ENCODE measurements at regions not wholly inside any gene's neighbourhood (a gene's known extent, or its start where the extent isn't known, plus 50 kb on each side); places are given as distances from the start of the nearest gene placed in this dataset.

DNA sequence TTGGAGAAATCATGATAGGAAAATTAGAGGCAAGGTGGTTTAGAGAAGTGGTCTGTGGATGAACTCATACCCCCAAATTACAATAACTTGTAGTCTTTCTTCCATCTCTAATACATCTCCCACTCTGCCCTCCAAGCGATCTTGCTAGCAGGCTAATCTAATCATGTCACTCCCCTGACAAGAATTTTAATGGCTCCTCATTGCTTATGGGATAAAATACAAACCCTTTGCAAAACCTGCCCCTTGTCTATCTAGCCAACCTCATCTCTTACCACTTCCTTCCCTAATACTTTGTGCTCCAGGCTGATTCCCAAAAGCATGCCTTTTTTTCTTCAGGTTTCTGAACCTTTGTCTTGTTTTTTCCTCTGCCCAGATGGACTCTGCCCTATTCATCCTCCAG is 71.3 kb upstream of the LRRN2 start:
- TF ChIP-seq, protein P1, sequence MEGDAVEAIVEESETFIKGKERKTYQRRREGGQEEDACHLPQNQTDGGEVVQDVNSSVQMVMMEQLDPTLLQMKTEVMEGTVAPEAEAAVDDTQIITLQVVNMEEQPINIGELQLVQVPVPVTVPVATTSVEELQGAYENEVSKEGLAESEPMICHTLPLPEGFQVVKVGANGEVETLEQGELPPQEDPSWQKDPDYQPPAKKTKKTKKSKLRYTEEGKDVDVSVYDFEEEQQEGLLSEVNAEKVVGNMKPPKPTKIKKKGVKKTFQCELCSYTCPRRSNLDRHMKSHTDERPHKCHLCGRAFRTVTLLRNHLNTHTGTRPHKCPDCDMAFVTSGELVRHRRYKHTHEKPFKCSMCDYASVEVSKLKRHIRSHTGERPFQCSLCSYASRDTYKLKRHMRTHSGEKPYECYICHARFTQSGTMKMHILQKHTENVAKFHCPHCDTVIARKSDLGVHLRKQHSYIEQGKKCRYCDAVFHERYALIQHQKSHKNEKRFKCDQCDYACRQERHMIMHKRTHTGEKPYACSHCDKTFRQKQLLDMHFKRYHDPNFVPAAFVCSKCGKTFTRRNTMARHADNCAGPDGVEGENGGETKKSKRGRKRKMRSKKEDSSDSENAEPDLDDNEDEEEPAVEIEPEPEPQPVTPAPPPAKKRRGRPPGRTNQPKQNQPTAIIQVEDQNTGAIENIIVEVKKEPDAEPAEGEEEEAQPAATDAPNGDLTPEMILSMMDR (IDR thresholded peaks at IDR 0.05; ENCODE audit: insufficient read depth, low read depth, low read length, missing control alignments), result no peak
- no peak for DNase-seq (ENCODE audit: low read depth)
- H3K4me3 ChIP-seq (ENCODE audit: low read depth, low read length), result no peak overlapping the region

DNA sequence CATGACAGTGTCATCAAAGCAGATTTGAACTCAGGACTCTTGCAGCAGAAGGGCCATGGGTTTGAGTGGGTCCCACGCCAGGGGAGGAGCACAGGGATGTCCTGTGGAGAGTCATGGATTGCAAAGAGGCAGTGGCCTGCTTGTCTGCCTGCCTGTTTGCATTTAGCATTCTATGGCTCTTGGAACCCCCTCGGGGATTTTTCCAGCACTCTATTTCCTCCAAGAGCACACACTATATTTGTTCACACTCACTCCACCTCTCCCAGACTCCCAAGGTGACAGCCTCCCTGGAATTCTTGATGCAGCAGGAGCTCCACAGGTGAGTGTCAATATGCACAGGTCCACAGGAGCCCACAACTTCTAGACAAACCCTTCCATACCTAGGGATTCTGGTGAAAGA is 73.1 kb upstream of the LRRN2 start:
- TF ChIP-seq, protein P1 (IDR thresholded peaks at IDR 0.05; ENCODE audit: insufficient read depth, low read depth, low read length, missing control alignments), result no peak
- DNase-seq (ENCODE audit: low read depth), result no peak

DNA sequence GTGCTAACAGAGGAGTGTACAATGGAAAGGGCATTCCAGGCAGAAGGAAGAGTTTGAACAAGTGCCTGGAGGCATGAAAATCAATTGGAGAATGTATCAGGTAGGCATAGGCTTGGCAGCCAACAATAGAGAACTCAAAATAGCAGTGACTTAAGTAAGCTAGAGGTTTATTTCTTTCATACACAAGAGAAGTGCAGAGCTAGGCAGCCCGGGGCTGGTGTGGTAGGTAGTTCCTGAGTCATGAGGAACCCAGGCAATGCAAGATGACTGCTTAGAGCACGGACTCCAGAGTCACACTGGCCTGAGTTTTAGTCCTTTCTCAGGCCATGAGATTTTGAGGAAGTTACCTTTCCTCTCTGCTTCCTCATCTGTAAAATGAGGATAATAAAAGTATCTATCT is 74.8 kb upstream of the LRRN2 start:
- DNase-seq (ENCODE audit: low read depth), result no peak
- TF ChIP-seq, protein P1 (IDR thresholded peaks at IDR 0.05; ENCODE audit: insufficient read depth, low read depth, low read length, missing control alignments), result no peak
- H3K4me3 ChIP-seq (ENCODE audit: low read depth, low read length), result no peak overlapping the region

More for the DNA sequence above, 73.1 kb upstream of the LRRN2 start:
- H3K4me3 ChIP-seq (ENCODE audit: low read depth, low read length), result no peak overlapping the region

DNA sequence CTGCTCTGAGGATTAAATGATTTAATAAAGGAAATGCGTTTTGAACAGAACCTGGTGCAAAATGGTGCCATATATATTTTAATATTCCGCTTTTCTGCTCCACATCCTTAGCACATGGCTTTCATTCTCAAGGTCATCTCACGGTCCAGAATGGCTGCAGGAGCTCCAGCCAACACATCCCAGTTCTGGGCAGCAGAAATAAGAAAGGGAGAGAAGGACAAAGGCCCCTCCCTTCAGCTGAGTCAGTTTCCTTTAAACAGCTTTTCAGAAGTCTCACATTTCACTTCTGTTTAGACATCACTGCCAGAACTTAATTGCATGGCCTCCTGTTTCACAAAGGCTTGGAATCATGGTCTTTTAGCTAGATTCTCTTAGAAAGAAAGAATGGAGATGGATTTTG is 75.2 kb upstream of the LRRN2 start:
- TF ChIP-seq, protein P1 (IDR thresholded peaks at IDR 0.05; ENCODE audit: insufficient read depth, low read depth, low read length, missing control alignments), result no peak
- no peak for DNase-seq (ENCODE audit: low read depth)

DNA sequence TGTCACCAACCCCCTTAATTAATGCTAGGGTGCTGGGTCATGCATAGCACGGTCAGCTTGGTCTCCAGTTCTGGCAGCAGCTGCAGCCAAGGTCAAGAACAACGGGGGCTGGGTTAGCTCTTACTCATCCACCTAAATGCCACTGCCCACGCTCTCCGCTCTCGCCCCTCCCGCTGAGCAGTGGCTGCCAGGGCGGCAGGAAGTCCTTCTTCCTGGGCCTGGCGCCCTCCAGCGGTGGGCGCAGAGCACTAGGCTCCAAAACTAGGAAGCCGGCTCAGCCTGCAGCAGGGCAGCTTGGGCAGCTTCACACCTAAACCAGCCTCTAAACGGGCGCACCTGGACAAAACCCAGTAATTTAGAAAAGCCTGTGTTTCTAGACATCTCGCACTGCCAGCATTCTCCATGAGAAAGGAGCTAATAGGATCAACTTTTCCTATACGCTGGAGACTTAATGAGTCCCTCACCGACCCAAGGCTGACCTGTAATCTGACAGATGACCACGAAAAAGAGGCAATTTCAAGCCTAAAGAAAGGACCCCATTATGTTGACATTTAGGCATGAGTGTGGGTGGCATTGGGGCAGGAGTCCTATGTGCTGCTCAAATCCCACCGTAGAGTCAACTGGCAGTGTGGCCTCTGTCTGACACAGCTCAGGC is 78.4 kb upstream of the LRRN2 start:
- TF ChIP-seq, protein P1 (IDR thresholded peaks at IDR 0.05; ENCODE audit: insufficient read depth, low read depth, low read length, missing control alignments), result peak; percentile 94
- no peak overlapping the region for H3K4me3 ChIP-seq (ENCODE audit: low read depth, low read length)
- peak; percentile 85 for DNase-seq (ENCODE audit: low read depth)

More for the DNA sequence above, 75.2 kb upstream of the LRRN2 start:
- no peak overlapping the region for H3K4me3 ChIP-seq (ENCODE audit: low read depth, low read length)

DNA sequence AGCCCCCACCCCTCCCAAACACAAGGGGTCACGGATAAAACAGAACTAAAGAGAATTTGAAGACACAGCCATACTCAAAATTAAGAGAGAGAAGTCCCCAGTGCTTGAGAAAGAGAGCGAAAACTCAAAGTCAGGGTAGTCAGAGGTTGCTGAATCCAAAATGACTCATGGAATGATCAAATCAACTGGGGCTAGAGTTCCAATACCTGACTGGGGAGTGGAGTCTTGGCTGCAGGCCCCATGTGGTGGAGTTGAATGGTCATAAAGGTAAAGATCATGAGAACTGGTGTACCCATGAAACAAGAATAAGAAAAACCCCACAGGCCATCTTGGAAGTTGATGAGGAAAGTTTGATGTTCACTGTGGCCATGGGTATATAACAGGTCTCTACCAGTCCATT is 84.5 kb upstream of the LRRN2 start:
- no peak overlapping the region for H3K4me3 ChIP-seq (ENCODE audit: low read depth, low read length)
- TF ChIP-seq, protein P1 (IDR thresholded peaks at IDR 0.05; ENCODE audit: insufficient read depth, low read depth, low read length, missing control alignments), result no peak
- DNase-seq (ENCODE audit: low read depth), result no peak

DNA sequence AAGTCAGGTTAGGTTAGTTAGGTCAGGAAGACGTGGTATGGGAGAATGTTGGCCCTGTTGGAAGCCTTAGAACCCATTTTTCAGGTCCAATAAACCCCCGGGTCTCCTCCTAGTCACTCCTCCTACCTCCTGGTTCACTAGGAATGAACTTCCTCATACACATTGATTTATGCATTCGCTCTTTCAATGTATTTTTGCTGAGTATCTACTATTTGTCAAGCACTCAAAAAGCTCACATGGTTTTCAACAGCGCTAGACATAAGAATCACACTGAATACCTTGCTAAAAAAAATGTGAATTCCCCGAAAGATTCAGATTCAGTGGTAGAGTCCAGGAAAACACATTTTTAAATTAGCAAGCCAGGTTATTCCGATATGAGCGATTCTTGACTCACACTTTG is 85.8 kb upstream of the LRRN2 start:
- no peak for DNase-seq (ENCODE audit: low read depth)
- TF ChIP-seq, protein P1 (IDR thresholded peaks at IDR 0.05; ENCODE audit: insufficient read depth, low read depth, low read length, missing control alignments), result no peak
- H3K4me3 ChIP-seq (ENCODE audit: low read depth, low read length), result no peak overlapping the region

All from GM12865 (cell line).